SK-N-SH (cell line): ENCODE measurements at regions not wholly inside any gene's neighbourhood (a gene's known extent, or its start where the extent isn't known, plus 50 kb on each side); places are given as distances from the start of the nearest gene placed in this dataset.

ENCODE experiments used
- CTCF ChIA-PET: fragments of 300-600, 350-600 bp; formaldehyde crosslinking; extraction: SDS; loops from one replicate; lab custom pipeline; 2021; lab: Yijun Ruan, JAX
- POLR2A ChIA-PET: fragments of 350-600 bp; sonication (Branson Sonifier 250); formaldehyde crosslinking; extraction: SDS; loops from one replicate; lab custom pipeline; 2020; ENCODE audit warnings: antibody characterized with exemption, inconsistent platforms; lab: Yijun Ruan, JAX
- DNase-seq: peaks from one replicate; pipeline ENCODE4 v3.0.0; 2012
- H2AFZ ChIP-seq: fragments of 200-600 bp; sonication (generic); 2 replicates; pipeline ENCODE4 v1.8.1; 2016; ENCODE audit warnings: antibody characterized with exemption, mild to moderate bottlenecking, low read depth
- H3F3A ChIP-seq: fragments of 200-600 bp; sonication (generic); replicated peaks from 2 replicates; pipeline ENCODE3; 2016; ENCODE audit warnings: antibody characterized with exemption, mild to moderate bottlenecking; ENCODE audit not compliant: insufficient read depth
- H3K27ac ChIP-seq, 2 experiments: fragments of 200-500 bp in 1 of 2; fragments of 200-600 bp in 1 of 2; sonication (Bioruptor generic) in 1 of 2; sonication (generic), shearing (Covaris generic) in 1 of 2; 2 replicates each; pipeline versions ENCODE4 v1.5.1 to v1.6.1; 2014 to 2016; ENCODE audit warnings: low read depth in 2 of 2, inconsistent platforms in 1 of 2, low read length in 1 of 2, mild to moderate bottlenecking in 1 of 2, mixed read lengths in 1 of 2
- H3K27me3 ChIP-seq: fragments of 200-600 bp; sonication (generic), shearing (Covaris generic); 2 replicates; pipeline ENCODE4 v1.6.1; 2016; ENCODE audit warnings: mixed run types; ENCODE audit not compliant: insufficient read depth
- H3K36me3 ChIP-seq, 2 experiments: fragments of 200-500 bp in 1 of 2; fragments of 200-600 bp in 1 of 2; sonication (Bioruptor generic) in 1 of 2; sonication (generic) in 1 of 2; replicated peaks in 1 of 2; 2 replicates each; pipeline versions ENCODE3 to v1.5.1; 2014 to 2016; ENCODE audit warnings: low read length in 1 of 2, mild to moderate bottlenecking in 1 of 2; ENCODE audit not compliant: insufficient read depth in 2 of 2, control insufficient read depth in 1 of 2
- H3K4me1 ChIP-seq, 2 experiments: fragments of 200-500 bp in 1 of 2; fragments of 200-600 bp in 1 of 2; sonication (Bioruptor generic) in 1 of 2; sonication (generic), shearing (Covaris generic) in 1 of 2; 2 replicates each; pipeline versions ENCODE4 v1.5.1 to v1.6.1; 2014 to 2016; ENCODE audit warnings: low read depth in 1 of 2, low read length in 1 of 2, mixed run types in 1 of 2; ENCODE audit not compliant: insufficient read depth in 2 of 2, control insufficient read depth in 1 of 2
- H3K4me2 ChIP-seq: fragments of 200-600 bp; sonication (generic), shearing (Covaris generic); 2 replicates; pipeline ENCODE4 v1.6.1; 2017; ENCODE audit warnings: mixed run types
- H3K4me3 ChIP-seq, 2 experiments: fragments of 200-500 bp in 1 of 2; fragments of 200-600 bp in 1 of 2; sonication (Bioruptor generic) in 1 of 2; sonication (generic), shearing (Covaris generic) in 1 of 2; 2 replicates each; pipeline versions ENCODE4 v1.5.1 to v1.8.1; 2014 to 2016; ENCODE audit warnings: low read depth in 2 of 2, inconsistent platforms in 1 of 2, low read length in 1 of 2, mild to moderate bottlenecking in 1 of 2, mixed read lengths in 1 of 2, moderate library complexity in 1 of 2
- H3K79me2 ChIP-seq: fragments of 200-600 bp; sonication (generic); 2 replicates; pipeline ENCODE4 v1.8.1; 2017; ENCODE audit warnings: mild to moderate bottlenecking; ENCODE audit not compliant: insufficient read depth
- H3K9ac ChIP-seq: fragments of 200-600 bp; sonication (generic); 2 replicates; pipeline ENCODE4 v1.6.1; 2017; ENCODE audit warnings: mixed run types
- H3K9me2 ChIP-seq: fragments of 200-600 bp; sonication (generic); 2 replicates; pipeline ENCODE4 v1.6.1; 2017; ENCODE audit warnings: mixed run types
- H3K9me3 ChIP-seq: fragments of 200-600 bp; sonication (generic); 2 replicates; pipeline ENCODE4 v1.6.1; 2017; ENCODE audit warnings: mixed run types, mild to moderate bottlenecking, moderate library complexity
- H4K20me1 ChIP-seq: fragments of 200-600 bp; sonication (generic); 2 replicates; pipeline ENCODE4 v1.6.1; 2017; ENCODE audit warnings: mild to moderate bottlenecking, mixed run types; ENCODE audit not compliant: insufficient read depth
- ELF1 ChIP-seq: IDR thresholded peaks from 2 replicates; pipeline ENCODE4 v1.4.0; 2012
- FOSL2 ChIP-seq: IDR thresholded peaks from 2 replicates; pipeline ENCODE4 v1.4.0; 2012; ENCODE audit warnings: low read depth, mild to moderate bottlenecking, moderate library complexity, borderline replicate concordance
- GATA2 ChIP-seq: sonication (generic); formaldehyde crosslinking; IDR thresholded peaks from 2 replicates; pipeline ENCODE4 v1.5.0; 2020; ENCODE audit warnings: mild to moderate bottlenecking, missing genetic modification reagents
- IRF3 ChIP-seq: fragments of 150-350 bp; IDR thresholded peaks from 2 replicates; pipeline ENCODE4 v1.6.1; 2016; ENCODE audit warnings: mild to moderate bottlenecking, low read depth, low read length
- MAX ChIP-seq: IDR thresholded peaks from 2 replicates; pipeline ENCODE4 v1.4.0; 2012; ENCODE audit warnings: low read depth
- MEF2A ChIP-seq: IDR thresholded peaks from 2 replicates; pipeline ENCODE4 v1.4.0; 2012; ENCODE audit warnings: low read depth, borderline replicate concordance
- MXI1 ChIP-seq: IDR thresholded peaks from 2 replicates; pipeline ENCODE4 v1.6.1; 2012; ENCODE audit warnings: mild to moderate bottlenecking, low read depth, low read length, improper control_type of control experiment
- RAD21 ChIP-seq: IDR thresholded peaks from 2 replicates; pipeline ENCODE4 v1.6.1; 2012; ENCODE audit warnings: mild to moderate bottlenecking, low read length
- SIN3A ChIP-seq: IDR thresholded peaks from 2 replicates; pipeline ENCODE4 v1.6.1; 2012; ENCODE audit warnings: low read depth, mild to moderate bottlenecking, low read length, moderate library complexity, borderline replicate concordance
- TAF1 ChIP-seq: IDR thresholded peaks from 2 replicates; pipeline ENCODE4 v1.6.1; 2012; ENCODE audit warnings: low read depth, mild to moderate bottlenecking, low read length, moderate library complexity, borderline replicate concordance
- ZBTB33 ChIP-seq: IDR thresholded peaks from 2 replicates; pipeline ENCODE4 v1.4.0; 2012; ENCODE audit warnings: low read depth, borderline replicate concordance
- WGBS: methylation state at CpG from one replicate; pipeline ENCODE4 v1.1.6; 2017; ENCODE audit warnings: low lambda C conversion rate; 5-methylcytosine and 5-hydroxymethylcytosine counted together

- H2AFZ ChIP-seq: no peak overlapping the region
- 83% methylated on average over 4 of the region's 5 CpGs for WGBS
- no peak overlapping the region for H3K9ac ChIP-seq
- H4K20me1 ChIP-seq: no peaks in the 10 kb centered on the region
- H3F3A ChIP-seq: no peaks in the 10 kb centered on the region
- no peak overlapping the region for H3K4me3 ChIP-seq
- no peak overlapping the region for H3K27ac ChIP-seq
- ChIA-PET CTCF (no interaction called here), POLR2A (no interaction called here)
- no peaks in the 10 kb centered on the region for H3K9me2 ChIP-seq
- no peaks in the 10 kb centered on the region for H3K79me2 ChIP-seq
- no peaks in the 10 kb centered on the region for H3K9me3 ChIP-seq
- TF ChIP-seq ZBTB33 (no peak), ELF1 (no peak), MEF2A (no peak), RAD21 (no peak), FOSL2 (no peak), MXI1 (no peak), MAX (no peak)
- no peak for DNase-seq
- H3K27me3 ChIP-seq: no peaks in the 10 kb centered on the region
- H3K4me1 ChIP-seq: peaks cover 0 to 5% of the 10 kb centered on the region in 2 experiments; a peak in 1 of 4 replicates
- H3K36me3 ChIP-seq: no peaks in the 10 kb centered on the region
- H3K4me2 ChIP-seq: no peak overlapping the region
Observed at GRCh38 chr3:23656199-23656598, 149.6 kb upstream of the UBE2E1 start.

- H3K9me3 ChIP-seq: no peaks in the 10 kb centered on the region
- TF ChIP-seq IRF3 (no peak), GATA2 (CRISPR knock-in tag) (no peak), TAF1 (no peak), SIN3A (no peak)
- no peaks in the 10 kb centered on the region for H4K20me1 ChIP-seq
- H3K9me2 ChIP-seq: no peaks in the 10 kb centered on the region
- no peaks in the 10 kb centered on the region for H3K79me2 ChIP-seq
- POLR2A ChIA-PET: no interaction called here
- CTCF ChIA-PET: interaction anchor here (0.6 kb wide), 1 partner anchor 474 kb away, joined by 3 read pairs; no protein-coding TSS in a partner anchor
- WGBS: 86% methylated on average over 5 of the region's 5 CpGs
- H3F3A ChIP-seq: no peaks in the 10 kb centered on the region
- H3K27ac ChIP-seq: no peak overlapping the region
- H3K36me3 ChIP-seq: no peaks in the 10 kb centered on the region
- H3K4me1 ChIP-seq: peaks cover 0 to 5% of the 10 kb centered on the region in 2 experiments; a peak in 1 of 4 replicates
- no peaks in the 10 kb centered on the region for H3K27me3 ChIP-seq
- H3K4me2 ChIP-seq: no peak overlapping the region
- no peak for DNase-seq
- H3K9ac ChIP-seq: no peak overlapping the region
- no peak overlapping the region for H2AFZ ChIP-seq
- H3K4me3 ChIP-seq: no peak overlapping the region
Observed at GRCh38 chr3:23656821-23657220, 148.9 kb upstream of the UBE2E1 start.
